ENCODE measurements at regions not wholly inside any gene's neighbourhood (a gene's known extent, or its start where the extent isn't known, plus 50 kb on each side); places are given as distances from the start of the nearest gene placed in this dataset.

- no peak for TF ChIP-seq CTCF (IDR thresholded peaks at IDR 0.05; ENCODE audit: low read depth, low read length, missing input control)
- TF ChIP-seq TAF1 (conservative IDR thresholded peaks at IDR 0.05): no peak
- TF ChIP-seq, protein P1, sequence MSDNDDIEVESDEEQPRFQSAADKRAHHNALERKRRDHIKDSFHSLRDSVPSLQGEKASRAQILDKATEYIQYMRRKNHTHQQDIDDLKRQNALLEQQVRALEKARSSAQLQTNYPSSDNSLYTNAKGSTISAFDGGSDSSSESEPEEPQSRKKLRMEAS (IDR thresholded peaks at IDR 0.05): no peak
- no peak for TF ChIP-seq REST (IDR thresholded peaks at IDR 0.05)
- TF ChIP-seq SP1 (IDR thresholded peaks at IDR 0.05): no peak
- no peak for TF ChIP-seq NR2F2 (IDR thresholded peaks at IDR 0.05)
- no peak for TF ChIP-seq RAD21 (IDR thresholded peaks at IDR 0.05)
- no peak for TF ChIP-seq GABPA (IDR thresholded peaks at IDR 0.05 in 1 of 2, conservative IDR thresholded peaks at IDR 0.05 in 1 of 2)
- TF ChIP-seq, protein P2, sequence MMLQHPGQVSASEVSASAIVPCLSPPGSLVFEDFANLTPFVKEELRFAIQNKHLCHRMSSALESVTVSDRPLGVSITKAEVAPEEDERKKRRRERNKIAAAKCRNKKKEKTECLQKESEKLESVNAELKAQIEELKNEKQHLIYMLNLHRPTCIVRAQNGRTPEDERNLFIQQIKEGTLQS (IDR thresholded peaks at IDR 0.05): no peak
- TF ChIP-seq HNF4A (conservative IDR thresholded peaks at IDR 0.05): no peak
- no peak for TF ChIP-seq EGR1 (IDR thresholded peaks at IDR 0.05; ENCODE audit: low read depth in 2 of 2)
- no peak for TF ChIP-seq JUND (IDR thresholded peaks at IDR 0.05)
- no peak for TF ChIP-seq RXRA (IDR thresholded peaks at IDR 0.05)
- no peak for TF ChIP-seq YY1 (IDR thresholded peaks at IDR 0.05)
These were observed 437.2 kb downstream of the PCNX1 start for GRCh38 chr14:71344506-71344905.
